LoVo (cell line): ENCODE measurements at regions not wholly inside any gene's neighbourhood (a gene's known extent, or its start where the extent isn't known, plus 50 kb on each side); places are given as distances from the start of the nearest gene placed in this dataset.

ENCODE experiments used
- DNase-seq: peaks from one replicate; pipeline ENCODE4 v3.0.0-alpha.2; 2016; ENCODE audit warnings: low spot score

GRCh38 chr12:118763234-118763633, 218.1 kb upstream of the SRRM4 start:
- no peak for DNase-seq

GRCh38 chr12:118773956-118774723, 207.2 kb upstream of the SRRM4 start:
- no peak for DNase-seq

- DNase-seq = no peak
Observed at GRCh38 chr12:118777504-118777903, 203.8 kb upstream of the SRRM4 start.

- DNase-seq = no peak
Observed at GRCh38 chr12:118778077-118778476, 203.3 kb upstream of the SRRM4 start.

GRCh38 chr12:118780939-118781338, 200.4 kb upstream of the SRRM4 start:
- DNase-seq = no peak

- DNase-seq = no peak
Observed at GRCh38 chr12:118781692-118782091, 199.6 kb upstream of the SRRM4 start.

- DNase-seq = no peak
Observed at GRCh38 chr12:118783703-118784102, 197.6 kb upstream of the SRRM4 start.

GRCh38 chr12:118790578-118790977, 190.8 kb upstream of the SRRM4 start:
- DNase-seq = no peak

- DNase-seq = no peak
Observed at GRCh38 chr12:118813778-118814357, 167.5 kb upstream of the SRRM4 start.

GRCh38 chr12:118816296-118816695, 165.0 kb upstream of the SRRM4 start:
- DNase-seq = no peak

- no peak for DNase-seq
Observed at GRCh38 chr12:118821386-118821925, 159.9 kb upstream of the SRRM4 start.

GRCh38 chr12:118822512-118822911, 158.8 kb upstream of the SRRM4 start:
- DNase-seq = no peak

- DNase-seq = no peak
Observed at GRCh38 chr12:118827047-118827446, 154.3 kb upstream of the SRRM4 start.

GRCh38 chr12:118827606-118828005, 153.7 kb upstream of the SRRM4 start:
- no peak for DNase-seq

GRCh38 chr12:118830296-118830695, 151.0 kb upstream of the SRRM4 start:
- DNase-seq = no peak

- DNase-seq = no peak
Observed at GRCh38 chr12:118835926-118836325, 145.4 kb upstream of the SRRM4 start.

GRCh38 chr12:118840399-118840798, 140.9 kb upstream of the SRRM4 start:
- no peak for DNase-seq

GRCh38 chr12:118840878-118841277, 140.5 kb upstream of the SRRM4 start:
- DNase-seq = no peak

- no peak for DNase-seq
Observed at GRCh38 chr12:118841588-118841987, 139.8 kb upstream of the SRRM4 start.

GRCh38 chr12:118842866-118843265, 138.5 kb upstream of the SRRM4 start:
- no peak for DNase-seq

GRCh38 chr12:118846416-118846815, 134.9 kb upstream of the SRRM4 start:
- DNase-seq = no peak

GRCh38 chr12:118850244-118850825, 131.0 kb upstream of the SRRM4 start:
- DNase-seq = peak; percentile 5

- no peak for DNase-seq
Observed at GRCh38 chr12:118851891-118852290, 129.4 kb upstream of the SRRM4 start.
